ENCODE measurements at regions not wholly inside any gene's neighbourhood (a gene's known extent, or its start where the extent isn't known, plus 50 kb on each side); places are given as distances from the start of the nearest gene placed in this dataset.

DNA sequence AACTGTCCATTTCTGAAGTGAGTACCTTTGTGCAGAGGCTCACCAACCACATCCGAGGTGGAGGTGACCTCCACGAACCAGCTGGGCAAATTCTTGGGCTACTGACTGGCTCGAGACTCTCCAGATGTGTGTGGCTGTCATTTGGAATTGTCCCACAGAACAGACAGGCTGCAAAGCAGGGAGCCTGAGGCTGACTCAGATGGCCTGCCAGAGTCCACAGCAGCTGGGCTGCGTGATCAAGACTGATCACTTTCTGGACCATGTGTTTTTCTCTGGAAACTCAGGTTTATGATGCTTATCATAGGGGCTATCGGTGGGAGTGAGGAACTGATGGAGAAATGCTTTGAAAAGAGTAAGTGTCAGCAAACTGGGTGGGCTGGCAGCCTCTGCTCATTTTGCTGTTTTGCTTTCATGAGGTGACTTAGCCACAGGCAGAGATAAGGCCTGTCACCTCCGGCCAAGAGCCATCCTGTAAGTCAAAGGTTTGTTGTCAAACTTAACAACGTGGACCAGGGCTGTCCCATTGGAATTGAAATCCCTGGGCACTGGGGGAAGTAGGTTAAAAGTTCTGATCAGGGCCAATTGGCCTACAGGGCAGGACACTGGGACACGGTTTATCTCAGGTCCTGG lies 120.4 kb downstream of the LIPG start:
- POLR2A ChIA-PET: no interaction called here
- H3K9me3 ChIP-seq (ENCODE audit: control insufficient read depth, insufficient read depth, low read depth, low read length): no peaks in the 10 kb centered on the region
- peaks cover 10% of the 10 kb centered on the region; the same call in 1 of the 2 replicates for H3K4me1 ChIP-seq (ENCODE audit: control insufficient read depth, insufficient read depth, low read length)
- CTCF ChIA-PET: interaction anchor here (0.6 kb wide), 1 partner anchor 184 kb away, joined by 3 read pairs; no protein-coding TSS in a partner anchor
- no peak overlapping the region for H3K4me3 ChIP-seq (ENCODE audit: low read depth, low read length)
- TF ChIP-seq ZNF585B (tag by site-specific recombination; IDR thresholded peaks at IDR 0.05): no peak
- no peak overlapping the region for H3K27ac ChIP-seq (ENCODE audit: extremely low read depth, low read depth, low read length)
- no peaks in the 10 kb centered on the region for H3K36me3 ChIP-seq (ENCODE audit: control insufficient read depth in 2 of 2, insufficient read depth in 1 of 2, low read length in 2 of 2)

DNA sequence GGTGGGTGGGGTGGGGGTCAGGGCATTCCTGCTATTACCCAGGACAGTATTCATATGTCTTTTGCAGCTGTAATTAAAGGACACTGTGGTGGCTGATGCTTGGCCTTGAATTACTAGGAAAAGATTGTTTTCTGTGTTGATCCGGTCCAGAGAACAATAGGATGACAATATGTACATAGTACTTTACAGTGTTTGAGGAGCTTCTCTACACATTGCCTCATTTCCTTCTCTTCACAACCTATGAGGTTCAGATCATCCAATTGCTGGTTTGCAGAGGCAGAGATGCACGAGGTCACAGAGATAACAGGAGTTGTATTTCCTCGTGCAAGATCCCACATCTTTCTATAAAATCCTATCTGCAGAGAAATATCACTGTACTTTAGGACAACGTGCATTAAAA lies 119.5 kb downstream of the LIPG start:
- Histone ChIP-seq H3K27ac (ENCODE audit: extremely low read depth, low read depth, low read length) (no peak overlapping the region), H3K9me3 (ENCODE audit: control insufficient read depth, insufficient read depth, low read depth, low read length) (no peaks in the 10 kb centered on the region), H3K4me1 (ENCODE audit: control insufficient read depth, insufficient read depth, low read length) (peaks cover 10% of the 10 kb centered on the region; the same call in 1 of the 2 replicates), H3K36me3 (ENCODE audit: control insufficient read depth in 2 of 2, insufficient read depth in 1 of 2, low read length in 2 of 2) (no peaks in the 10 kb centered on the region), H3K4me3 (ENCODE audit: low read depth, low read length) (no peak overlapping the region)
- CTCF ChIA-PET: interaction anchor here (0.6 to 1.2 kb wide), 2 partner anchors 38 to 950 kb away, joined by 3 read pairs; no protein-coding TSS in a partner anchor
- POLR2A ChIA-PET: interaction anchor here (0.6 kb wide), 1 partner anchor 13 kb away, joined by 5 read pairs; no protein-coding TSS in a partner anchor
- TF ChIP-seq, protein P1, sequence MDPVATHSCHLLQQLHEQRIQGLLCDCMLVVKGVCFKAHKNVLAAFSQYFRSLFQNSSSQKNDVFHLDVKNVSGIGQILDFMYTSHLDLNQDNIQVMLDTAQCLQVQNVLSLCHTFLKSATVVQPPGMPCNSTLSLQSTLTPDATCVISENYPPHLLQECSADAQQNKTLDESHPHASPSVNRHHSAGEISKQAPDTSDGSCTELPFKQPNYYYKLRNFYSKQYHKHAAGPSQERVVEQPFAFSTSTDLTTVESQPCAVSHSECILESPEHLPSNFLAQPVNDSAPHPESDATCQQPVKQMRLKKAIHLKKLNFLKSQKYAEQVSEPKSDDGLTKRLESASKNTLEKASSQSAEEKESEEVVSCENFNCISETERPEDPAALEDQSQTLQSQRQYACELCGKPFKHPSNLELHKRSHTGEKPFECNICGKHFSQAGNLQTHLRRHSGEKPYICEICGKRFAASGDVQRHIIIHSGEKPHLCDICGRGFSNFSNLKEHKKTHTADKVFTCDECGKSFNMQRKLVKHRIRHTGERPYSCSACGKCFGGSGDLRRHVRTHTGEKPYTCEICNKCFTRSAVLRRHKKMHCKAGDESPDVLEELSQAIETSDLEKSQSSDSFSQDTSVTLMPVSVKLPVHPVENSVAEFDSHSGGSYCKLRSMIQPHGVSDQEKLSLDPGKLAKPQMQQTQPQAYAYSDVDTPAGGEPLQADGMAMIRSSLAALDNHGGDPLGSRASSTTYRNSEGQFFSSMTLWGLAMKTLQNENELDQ (tag by site-specific recombination; IDR thresholded peaks at IDR 0.05; ENCODE audit: low read depth): no peak
- TF ChIP-seq ZNF785 (tag by site-specific recombination; IDR thresholded peaks at IDR 0.05) (no peak), ZNF777 (tag by site-specific recombination; IDR thresholded peaks at IDR 0.05; ENCODE audit: borderline replicate concordance) (no peak), ZNF2 (tag by site-specific recombination; IDR thresholded peaks at IDR 0.05) (no peak), ZNF157 (tag by site-specific recombination; IDR thresholded peaks at IDR 0.05) (no peak), ZNF366 (tag by site-specific recombination; conservative IDR thresholded peaks at IDR 0.05) (no peak), ZNF521 (tag by site-specific recombination; IDR thresholded peaks at IDR 0.05) (no peak), ZNF837 (tag by site-specific recombination; IDR thresholded peaks at IDR 0.05) (no peak), ZNF776 (tag by site-specific recombination; IDR thresholded peaks at IDR 0.05; ENCODE audit: borderline replicate concordance) (no peak)
- TF ChIP-seq, protein P2, sequence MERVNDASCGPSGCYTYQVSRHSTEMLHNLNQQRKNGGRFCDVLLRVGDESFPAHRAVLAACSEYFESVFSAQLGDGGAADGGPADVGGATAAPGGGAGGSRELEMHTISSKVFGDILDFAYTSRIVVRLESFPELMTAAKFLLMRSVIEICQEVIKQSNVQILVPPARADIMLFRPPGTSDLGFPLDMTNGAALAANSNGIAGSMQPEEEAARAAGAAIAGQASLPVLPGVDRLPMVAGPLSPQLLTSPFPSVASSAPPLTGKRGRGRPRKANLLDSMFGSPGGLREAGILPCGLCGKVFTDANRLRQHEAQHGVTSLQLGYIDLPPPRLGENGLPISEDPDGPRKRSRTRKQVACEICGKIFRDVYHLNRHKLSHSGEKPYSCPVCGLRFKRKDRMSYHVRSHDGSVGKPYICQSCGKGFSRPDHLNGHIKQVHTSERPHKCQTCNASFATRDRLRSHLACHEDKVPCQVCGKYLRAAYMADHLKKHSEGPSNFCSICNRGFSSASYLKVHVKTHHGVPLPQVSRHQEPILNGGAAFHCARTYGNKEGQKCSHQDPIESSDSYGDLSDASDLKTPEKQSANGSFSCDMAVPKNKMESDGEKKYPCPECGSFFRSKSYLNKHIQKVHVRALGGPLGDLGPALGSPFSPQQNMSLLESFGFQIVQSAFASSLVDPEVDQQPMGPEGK (tag by site-specific recombination; IDR thresholded peaks at IDR 0.05): no peak
- TF ChIP-seq, protein P3, sequence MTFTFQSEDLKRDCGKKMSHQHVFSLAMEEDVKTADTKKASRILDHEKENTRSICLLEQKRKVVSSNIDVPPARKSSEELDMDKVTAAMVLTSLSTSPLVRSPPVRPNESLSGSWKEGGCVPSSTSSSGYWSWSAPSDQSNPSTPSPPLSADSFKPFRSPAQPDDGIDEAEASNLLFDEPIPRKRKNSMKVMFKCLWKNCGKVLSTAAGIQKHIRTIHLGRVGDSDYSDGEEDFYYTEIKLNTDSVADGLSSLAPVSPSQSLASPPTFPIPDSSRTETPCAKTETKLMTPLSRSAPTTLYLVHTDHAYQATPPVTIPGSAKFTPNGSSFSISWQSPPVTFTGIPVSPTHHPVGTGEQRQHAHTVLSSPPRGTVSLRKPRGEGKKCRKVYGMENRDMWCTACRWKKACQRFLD (tag by site-specific recombination; IDR thresholded peaks at IDR 0.05): no peak

DNA sequence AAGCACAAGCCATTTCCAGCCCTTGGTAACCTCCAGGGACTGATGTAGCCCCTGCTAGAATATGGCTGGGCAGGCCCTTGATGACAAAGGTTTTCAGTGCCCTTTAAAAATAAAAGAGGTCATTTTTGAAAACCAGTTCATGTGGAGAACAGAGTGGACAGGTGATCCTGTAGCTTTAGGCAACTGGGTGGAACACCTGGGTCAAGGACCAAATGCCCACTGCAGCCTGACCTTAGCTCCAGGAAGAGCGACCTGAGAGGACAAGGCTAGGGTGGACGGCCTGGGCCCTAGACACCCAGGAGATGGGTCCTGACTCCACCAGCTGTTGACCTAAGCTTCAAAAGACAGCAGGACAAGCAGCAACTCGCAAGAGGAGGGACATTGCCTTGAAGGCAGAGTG lies 116.6 kb downstream of the LIPG start:
- POLR2A ChIA-PET: no interaction called here

More for the DNA sequence above, 116.6 kb downstream of the LIPG start:
- Histone ChIP-seq H3K9me3 (ENCODE audit: control insufficient read depth, insufficient read depth, low read depth, low read length) (no peaks in the 10 kb centered on the region), H3K4me1 (ENCODE audit: control insufficient read depth, insufficient read depth, low read length) (peaks cover 5% of the 10 kb centered on the region; the same call in 1 of the 2 replicates), H3K4me3 (ENCODE audit: low read depth, low read length) (no peak overlapping the region), H3K36me3 (ENCODE audit: control insufficient read depth in 2 of 2, insufficient read depth in 1 of 2, low read length in 2 of 2) (no peaks in the 10 kb centered on the region), H3K27ac (ENCODE audit: extremely low read depth, low read depth, low read length) (no peak overlapping the region)
- CTCF ChIA-PET: no interaction called here
- TF ChIP-seq, protein P4, sequence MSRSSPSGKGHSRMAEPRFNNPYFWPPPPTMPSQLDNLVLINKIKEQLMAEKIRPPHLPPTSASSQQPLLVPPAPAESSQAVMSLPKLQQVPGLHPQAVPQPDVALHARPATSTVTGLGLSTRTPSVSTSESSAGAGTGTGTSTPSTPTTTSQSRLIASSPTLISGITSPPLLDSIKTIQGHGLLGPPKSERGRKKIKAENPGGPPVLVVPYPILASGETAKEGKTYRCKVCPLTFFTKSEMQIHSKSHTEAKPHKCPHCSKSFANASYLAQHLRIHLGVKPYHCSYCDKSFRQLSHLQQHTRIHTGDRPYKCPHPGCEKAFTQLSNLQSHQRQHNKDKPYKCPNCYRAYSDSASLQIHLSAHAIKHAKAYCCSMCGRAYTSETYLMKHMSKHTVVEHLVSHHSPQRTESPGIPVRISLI (tag by site-specific recombination; IDR thresholded peaks at IDR 0.05): no peak

Data from HEK293 (cell line).